ENCODE measurements at regions not wholly inside any gene's neighbourhood (a gene's known extent, or its start where the extent isn't known, plus 50 kb on each side); places are given as distances from the start of the nearest gene placed in this dataset.

- no peak for TF ChIP-seq TEAD4 (IDR thresholded peaks at IDR 0.05)
- no peak for TF ChIP-seq TAF1 (IDR thresholded peaks at IDR 0.05; ENCODE audit: low read depth)
- no peak for TF ChIP-seq TCF12 (IDR thresholded peaks at IDR 0.05; ENCODE audit: low read depth)
- no peak for TF ChIP-seq CREB1 (IDR thresholded peaks at IDR 0.05; ENCODE audit: low read depth)
- no peak for TF ChIP-seq NFIC (IDR thresholded peaks at IDR 0.05)
- TF ChIP-seq YY1 (IDR thresholded peaks at IDR 0.05; ENCODE audit: low read depth), result no peak
- no peak for TF ChIP-seq FOXM1 (IDR thresholded peaks at IDR 0.05; ENCODE audit: borderline replicate concordance, low read depth)
- TF ChIP-seq RAD21 (IDR thresholded peaks at IDR 0.05; ENCODE audit: low read depth), result no peak
- no peak for TF ChIP-seq CEBPB (IDR thresholded peaks at IDR 0.05)
- no peak for TF ChIP-seq EP300 (IDR thresholded peaks at IDR 0.05; ENCODE audit: borderline replicate concordance)
- TF ChIP-seq ZBTB7A (IDR thresholded peaks at IDR 0.05; ENCODE audit: low read depth), result no peak
- TF ChIP-seq MAX (IDR thresholded peaks at IDR 0.05), result no peak
Observed at GRCh38 chrX:97740886-97741285, 857.2 kb downstream of the RPA4 start.

- TF ChIP-seq CREB1 (IDR thresholded peaks at IDR 0.05; ENCODE audit: low read depth) (no peak), RAD21 (IDR thresholded peaks at IDR 0.05; ENCODE audit: low read depth) (peak; percentile 28; the same call in 1 of the 2 replicates)
Observed at GRCh38 chrX:97743014-97743413, 859.3 kb downstream of the RPA4 start.

- no peak for TF ChIP-seq EGR1 (IDR thresholded peaks at IDR 0.05)
- no peak for TF ChIP-seq CEBPB (IDR thresholded peaks at IDR 0.05)
- TF ChIP-seq NFIC (IDR thresholded peaks at IDR 0.05), result no peak
- no peak for TF ChIP-seq CREB1 (IDR thresholded peaks at IDR 0.05; ENCODE audit: low read depth)
- TF ChIP-seq MAX (IDR thresholded peaks at IDR 0.05), result no peak
- no peak for TF ChIP-seq RAD21 (IDR thresholded peaks at IDR 0.05; ENCODE audit: low read depth)
- TF ChIP-seq REST (IDR thresholded peaks at IDR 0.05; ENCODE audit: low read depth), result no peak
- no peak for TF ChIP-seq ZBTB7A (IDR thresholded peaks at IDR 0.05; ENCODE audit: low read depth)
- no peak for TF ChIP-seq TCF12 (IDR thresholded peaks at IDR 0.05; ENCODE audit: low read depth)
- no peak for TF ChIP-seq TEAD4 (IDR thresholded peaks at IDR 0.05)
- TF ChIP-seq YY1 (IDR thresholded peaks at IDR 0.05; ENCODE audit: low read depth), result no peak
- no peak for TF ChIP-seq FOXM1 (IDR thresholded peaks at IDR 0.05; ENCODE audit: borderline replicate concordance, low read depth)
- TF ChIP-seq TAF1 (IDR thresholded peaks at IDR 0.05; ENCODE audit: low read depth), result no peak
- no peak for TF ChIP-seq EP300 (IDR thresholded peaks at IDR 0.05; ENCODE audit: borderline replicate concordance)
Observed at GRCh38 chrX:97747346-97747745, 863.6 kb downstream of the RPA4 start.

- TF ChIP-seq CREB1 (IDR thresholded peaks at IDR 0.05; ENCODE audit: low read depth), result no peak
- no peak for TF ChIP-seq RAD21 (IDR thresholded peaks at IDR 0.05; ENCODE audit: low read depth)
- no peak for TF ChIP-seq REST (IDR thresholded peaks at IDR 0.05; ENCODE audit: low read depth)
- no peak for TF ChIP-seq TAF1 (IDR thresholded peaks at IDR 0.05; ENCODE audit: low read depth)
- no peak for TF ChIP-seq MAX (IDR thresholded peaks at IDR 0.05)
- TF ChIP-seq YY1 (IDR thresholded peaks at IDR 0.05; ENCODE audit: low read depth), result no peak
- no peak for TF ChIP-seq EP300 (IDR thresholded peaks at IDR 0.05; ENCODE audit: borderline replicate concordance)
- no peak for TF ChIP-seq EGR1 (IDR thresholded peaks at IDR 0.05)
- TF ChIP-seq TCF12 (IDR thresholded peaks at IDR 0.05; ENCODE audit: low read depth), result no peak
- no peak for TF ChIP-seq TEAD4 (IDR thresholded peaks at IDR 0.05)
- TF ChIP-seq FOXM1 (IDR thresholded peaks at IDR 0.05; ENCODE audit: borderline replicate concordance, low read depth), result no peak
- no peak for TF ChIP-seq ZBTB7A (IDR thresholded peaks at IDR 0.05; ENCODE audit: low read depth)
- TF ChIP-seq NFIC (IDR thresholded peaks at IDR 0.05), result no peak
- no peak for TF ChIP-seq USF1 (IDR thresholded peaks at IDR 0.05)
- TF ChIP-seq CEBPB (IDR thresholded peaks at IDR 0.05), result no peak
Observed at GRCh38 chrX:97751016-97751415, 867.3 kb downstream of the RPA4 start.

- TF ChIP-seq ZBTB7A (IDR thresholded peaks at IDR 0.05; ENCODE audit: low read depth), result no peak
Observed at GRCh38 chrX:97751735-97752134, 868.0 kb downstream of the RPA4 start.

- TF ChIP-seq FOXM1 (IDR thresholded peaks at IDR 0.05; ENCODE audit: borderline replicate concordance, low read depth) (no peak), TAF1 (IDR thresholded peaks at IDR 0.05; ENCODE audit: low read depth) (no peak), MAX (IDR thresholded peaks at IDR 0.05) (no peak), CEBPB (IDR thresholded peaks at IDR 0.05) (no peak), ZBTB7A (IDR thresholded peaks at IDR 0.05; ENCODE audit: low read depth) (no peak), EGR1 (IDR thresholded peaks at IDR 0.05) (no peak), RAD21 (IDR thresholded peaks at IDR 0.05; ENCODE audit: low read depth) (no peak), NFIC (IDR thresholded peaks at IDR 0.05) (no peak), EP300 (IDR thresholded peaks at IDR 0.05; ENCODE audit: borderline replicate concordance) (no peak), REST (IDR thresholded peaks at IDR 0.05; ENCODE audit: low read depth) (no peak), TCF12 (IDR thresholded peaks at IDR 0.05; ENCODE audit: low read depth) (no peak), YY1 (IDR thresholded peaks at IDR 0.05; ENCODE audit: low read depth) (no peak), USF1 (IDR thresholded peaks at IDR 0.05) (no peak), CREB1 (IDR thresholded peaks at IDR 0.05; ENCODE audit: low read depth) (no peak), TEAD4 (IDR thresholded peaks at IDR 0.05) (no peak)
Observed at GRCh38 chrX:97756879-97757278, 873.2 kb downstream of the RPA4 start.

Measured in Ishikawa (cell line).